IPS-15b (cell line): ENCODE measurements at regions not wholly inside any gene's neighbourhood (a gene's known extent, or its start where the extent isn't known, plus 50 kb on each side); places are given as distances from the start of the nearest gene placed in this dataset.
"Not testable (repeated sequence)": the region's sequence is repeated elsewhere in the genome, so short reads cannot be mapped to it uniquely, and the experiment has no call there.

ENCODE experiments used
- H3K27me3 ChIP-seq: one replicate; pipeline ENCODE4 v1.6.1; 2013; ENCODE audit warnings: low read length; ENCODE audit not compliant: control insufficient read depth, insufficient read depth
- H3K36me3 ChIP-seq: one replicate; pipeline ENCODE4 v1.6.1; 2013; ENCODE audit warnings: low read length; ENCODE audit not compliant: control insufficient read depth, insufficient read depth
- H3K4me1 ChIP-seq: one replicate; pipeline ENCODE4 v1.6.1; 2013; ENCODE audit warnings: mild to moderate bottlenecking, low read length; ENCODE audit not compliant: control insufficient read depth, insufficient read depth
- H3K4me3 ChIP-seq: one replicate; pipeline ENCODE4 v1.5.1; 2013; ENCODE audit warnings: low read depth, low read length
- H3K9ac ChIP-seq: one replicate; pipeline ENCODE4 v1.6.1; 2013; ENCODE audit warnings: low read depth, mild to moderate bottlenecking, low read length
- H3K9me3 ChIP-seq: one replicate; pipeline ENCODE4 v1.6.1; 2013; ENCODE audit warnings: mild to moderate bottlenecking, low read length; ENCODE audit not compliant: control insufficient read depth, insufficient read depth

DNA sequence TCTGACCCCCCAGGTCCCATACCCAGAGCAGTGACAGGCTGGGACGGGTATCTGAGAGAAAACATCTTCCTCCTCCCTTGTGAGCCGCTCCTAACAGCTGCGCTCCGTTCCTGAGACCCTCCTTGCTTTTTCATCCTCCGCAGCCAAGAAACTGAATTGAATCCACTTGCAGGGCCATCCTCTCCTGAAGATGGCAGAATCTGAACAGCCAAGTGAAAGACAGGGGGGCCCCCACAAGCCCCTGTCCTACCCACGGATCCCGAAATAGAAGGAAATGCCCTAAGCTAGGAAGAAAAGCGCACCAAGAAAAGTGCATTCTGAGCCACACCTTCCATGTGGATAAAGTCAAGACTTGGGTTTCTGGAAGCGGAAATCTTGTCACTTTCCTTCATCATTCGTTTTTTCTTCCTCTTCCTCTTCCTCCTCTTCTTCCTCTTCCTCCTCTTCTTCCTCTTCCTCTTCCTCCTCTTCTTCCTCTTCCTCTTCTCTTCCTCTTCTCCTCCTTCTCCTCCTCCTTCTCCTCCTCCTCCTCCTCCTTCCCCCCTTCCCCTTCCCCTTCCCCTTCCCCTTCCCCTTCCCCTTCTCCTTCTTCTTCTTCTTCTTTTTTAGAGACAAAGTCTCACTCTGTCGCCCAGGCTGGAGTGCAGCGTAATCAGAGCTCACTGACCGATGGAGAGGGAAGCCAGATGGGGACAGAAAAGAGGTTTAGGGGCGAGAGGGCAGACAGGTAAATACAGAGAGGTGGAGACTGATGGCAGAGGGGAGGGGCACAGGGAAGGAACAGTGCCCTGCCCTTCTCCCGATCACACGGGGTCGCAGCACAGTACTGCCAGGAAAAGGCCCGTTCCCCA is 86.0 kb upstream of the WWC2 start:
- H3K36me3 ChIP-seq: no peaks in the 10 kb centered on the region
- H3K4me3 ChIP-seq: peak overlapping the region; percentile 36
- no peaks in the 10 kb centered on the region for H3K9me3 ChIP-seq
- no peaks in the 10 kb centered on the region for H3K27me3 ChIP-seq
- H3K9ac ChIP-seq: no peak overlapping the region
- H3K4me1 ChIP-seq: no peaks in the 10 kb centered on the region

DNA sequence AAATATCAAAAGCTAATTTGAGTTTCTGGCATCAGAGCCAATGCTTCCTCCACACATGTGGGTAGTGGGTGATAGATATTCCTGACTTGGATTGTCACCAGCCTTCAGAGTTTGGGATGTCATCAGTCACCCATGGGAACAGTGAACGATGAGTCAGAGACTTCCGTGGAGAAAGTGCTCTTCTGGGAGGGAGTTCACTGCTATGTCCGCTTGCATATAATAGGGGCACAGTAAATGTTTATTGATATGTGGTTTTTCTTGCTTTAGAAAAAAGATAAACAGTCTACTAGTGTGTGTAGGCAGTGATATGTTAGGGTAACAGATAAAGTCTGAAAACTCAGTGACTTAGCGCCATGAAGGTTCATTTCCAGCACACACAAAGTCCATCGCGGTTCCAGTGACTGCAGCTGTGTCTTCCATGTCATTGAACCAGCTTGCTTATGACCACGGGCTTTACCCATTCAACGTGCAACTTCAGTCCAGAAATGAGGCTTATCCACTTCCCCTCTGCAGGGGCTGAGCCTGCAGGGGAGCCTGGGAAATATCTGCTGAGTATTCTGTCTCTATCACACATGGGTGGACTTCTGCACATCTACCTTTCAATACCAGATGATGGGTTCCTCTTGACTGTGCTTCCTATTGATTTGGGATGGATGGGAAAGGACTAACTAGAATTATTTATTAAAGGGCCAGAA is 87.7 kb upstream of the WWC2 start:
- no peaks in the 10 kb centered on the region for H3K27me3 ChIP-seq
- no peak overlapping the region for H3K9ac ChIP-seq

DNA sequence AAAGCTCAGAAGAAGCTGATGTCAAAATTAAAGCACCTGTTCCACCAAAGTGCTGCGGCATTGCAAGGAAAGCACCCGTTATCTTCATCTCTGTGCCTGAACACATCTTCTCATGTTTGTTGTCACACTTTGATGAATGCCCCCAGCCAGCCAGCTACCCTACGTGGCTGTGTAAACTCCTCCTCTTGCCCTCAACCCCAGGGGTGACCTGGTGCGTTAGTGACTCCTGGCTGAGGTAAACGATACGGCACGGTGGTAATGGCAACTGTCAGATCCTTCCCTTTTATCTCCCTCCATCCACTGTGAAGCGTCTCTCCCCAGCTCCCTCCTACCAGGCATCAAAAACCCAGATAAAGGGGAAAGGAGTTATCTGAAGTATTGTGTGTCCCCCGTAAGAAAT is 90.6 kb upstream of the WWC2 start:
- H3K9ac ChIP-seq: no peak overlapping the region
- H3K27me3 ChIP-seq: no peaks in the 10 kb centered on the region
- no peaks in the 10 kb centered on the region for H3K9me3 ChIP-seq
- no peak overlapping the region for H3K4me3 ChIP-seq
- H3K36me3 ChIP-seq: no peaks in the 10 kb centered on the region
- no peaks in the 10 kb centered on the region for H3K4me1 ChIP-seq

More for the DNA sequence above, 87.7 kb upstream of the WWC2 start:
- no peaks in the 10 kb centered on the region for H3K9me3 ChIP-seq
- H3K36me3 ChIP-seq: no peaks in the 10 kb centered on the region
- no peak overlapping the region for H3K4me3 ChIP-seq
- no peaks in the 10 kb centered on the region for H3K4me1 ChIP-seq

DNA sequence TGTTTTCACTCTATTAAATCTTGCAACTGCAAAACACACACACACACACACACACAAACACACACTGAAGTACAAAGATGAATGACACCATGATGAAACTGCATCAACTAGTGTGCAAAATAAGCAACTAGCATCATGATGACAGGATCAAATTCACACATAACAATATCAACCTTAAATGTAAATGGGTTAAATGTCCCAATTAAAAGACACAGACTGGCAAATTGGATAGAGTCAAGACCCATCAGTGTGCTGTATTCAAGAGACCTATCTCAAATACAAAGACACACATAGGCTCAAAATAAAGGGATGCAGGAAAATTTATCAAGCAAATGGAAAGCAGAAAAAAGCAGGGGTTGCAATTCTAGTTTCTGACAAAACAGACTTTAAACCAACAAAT is 87.2 kb upstream of the DCTD start:
- not testable (repeated sequence) for H3K27me3 ChIP-seq, H3K36me3 ChIP-seq

DNA sequence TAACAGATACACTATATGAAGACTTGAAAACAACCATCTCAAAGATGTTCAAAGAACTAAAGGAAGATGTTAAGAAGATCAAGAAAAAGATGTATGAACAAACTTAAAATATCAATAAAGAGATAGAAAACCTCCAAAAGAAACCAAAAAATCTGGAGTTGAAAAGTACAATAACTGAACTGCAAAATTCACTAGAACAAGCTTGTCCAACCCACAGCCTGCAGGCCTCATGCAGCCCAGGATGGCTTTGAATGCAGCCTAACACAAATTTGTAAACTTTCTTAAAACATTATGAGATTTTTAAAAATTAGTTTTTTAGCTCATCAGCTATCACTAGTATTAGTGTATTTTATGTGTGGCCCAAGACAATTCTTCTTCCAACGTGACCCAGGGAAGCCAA is 77.0 kb upstream of the DCTD start:
- Histone ChIP-seq H3K9ac (no peak overlapping the region), H3K9me3 (no peaks in the 10 kb centered on the region), H3K4me3 (no peak overlapping the region), H3K27me3 (no peaks in the 10 kb centered on the region), H3K36me3 (no peaks in the 10 kb centered on the region), H3K4me1 (no peaks in the 10 kb centered on the region)

More for the DNA sequence above, 87.2 kb upstream of the DCTD start:
- not testable (repeated sequence) for H3K9ac ChIP-seq, H3K4me1 ChIP-seq, H3K9me3 ChIP-seq, H3K4me3 ChIP-seq

DNA sequence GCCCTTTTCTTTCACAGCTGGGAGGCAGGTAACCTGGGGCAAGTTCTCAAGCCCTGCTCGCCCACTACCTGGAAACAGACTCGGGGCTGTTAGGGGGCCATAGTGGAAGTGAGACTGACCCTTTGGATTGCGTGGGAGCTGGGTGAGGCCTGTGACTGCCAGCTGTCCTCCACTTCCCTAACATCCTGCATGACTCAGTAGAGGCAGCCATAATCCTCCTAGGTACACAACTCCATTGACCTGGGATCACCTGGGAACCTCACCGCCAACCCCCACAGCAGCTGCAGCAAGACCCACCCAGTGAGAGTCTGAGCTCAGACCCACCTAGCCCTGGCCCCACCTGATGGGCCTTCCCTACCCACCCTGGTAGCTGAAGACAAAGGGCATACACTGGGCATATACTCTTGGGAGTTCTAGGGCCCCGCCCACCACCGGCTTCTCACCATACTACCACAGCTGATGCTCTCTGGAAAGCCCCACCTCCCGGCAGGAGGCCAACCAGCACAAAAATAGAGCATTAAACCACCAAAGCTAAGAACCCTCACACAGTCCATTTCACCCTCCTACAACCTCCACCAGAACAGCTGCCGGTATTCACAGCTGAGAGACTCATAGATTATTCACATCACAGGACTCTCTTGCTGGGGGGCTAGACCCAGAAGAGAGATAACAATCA is 61.1 kb upstream of the DCTD start:
- Histone ChIP-seq H3K9me3 (no peaks in the 10 kb centered on the region), H3K36me3 (peaks cover 4% of the 10 kb centered on the region), H3K4me3 (no peak overlapping the region), H3K9ac (no peak overlapping the region), H3K27me3 (peaks cover 2% of the 10 kb centered on the region), H3K4me1 (no peaks in the 10 kb centered on the region)

DNA sequence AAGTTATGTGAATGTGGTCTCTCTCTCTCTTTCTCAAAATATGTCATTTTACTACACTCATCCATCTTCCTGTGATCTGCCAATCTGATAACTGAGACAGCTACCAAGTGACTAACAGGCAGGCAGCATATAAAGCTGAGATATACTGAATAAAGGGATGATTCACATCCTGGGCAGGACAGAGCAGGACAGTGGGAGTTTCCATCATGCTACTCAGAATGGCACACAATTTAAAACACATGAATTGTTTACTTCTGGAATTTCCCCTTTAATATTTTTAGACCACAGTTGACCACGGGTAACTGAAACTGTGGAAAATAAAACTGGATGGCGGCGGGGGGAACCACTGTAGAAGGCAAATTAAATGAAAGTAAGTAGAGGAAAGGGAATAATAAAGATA is 58.6 kb upstream of the DCTD start:
- H3K4me3 ChIP-seq: no peak overlapping the region
- peaks cover 2% of the 10 kb centered on the region for H3K27me3 ChIP-seq
- H3K9me3 ChIP-seq: no peaks in the 10 kb centered on the region
- H3K4me1 ChIP-seq: no peaks in the 10 kb centered on the region
- peaks cover 4% of the 10 kb centered on the region for H3K36me3 ChIP-seq
- no peak overlapping the region for H3K9ac ChIP-seq

DNA sequence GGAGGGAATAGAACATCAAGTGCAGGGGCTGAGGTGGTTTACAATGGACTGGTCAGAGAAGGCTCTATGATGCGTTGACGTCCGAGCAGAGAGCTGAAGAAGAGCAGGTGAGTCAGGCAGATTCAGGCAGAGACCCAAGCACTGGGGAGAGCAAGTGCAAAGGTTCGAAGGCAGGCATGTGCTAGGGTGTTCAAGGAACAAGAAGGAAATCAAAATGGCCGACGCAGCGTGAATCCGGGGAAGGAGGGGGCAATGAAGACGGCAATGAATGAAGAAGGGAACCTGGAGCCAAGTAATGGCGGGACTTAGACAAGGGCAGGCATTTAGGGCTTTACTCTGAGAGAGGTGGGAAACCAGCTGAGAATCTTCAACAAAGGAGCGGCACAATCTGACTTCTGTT is 56.8 kb upstream of the DCTD start:
- Histone ChIP-seq H3K36me3 (peaks cover 4% of the 10 kb centered on the region), H3K4me1 (peaks cover 2% of the 10 kb centered on the region), H3K4me3 (no peak overlapping the region), H3K9me3 (no peaks in the 10 kb centered on the region), H3K9ac (no peak overlapping the region), H3K27me3 (peaks cover 2% of the 10 kb centered on the region)

DNA sequence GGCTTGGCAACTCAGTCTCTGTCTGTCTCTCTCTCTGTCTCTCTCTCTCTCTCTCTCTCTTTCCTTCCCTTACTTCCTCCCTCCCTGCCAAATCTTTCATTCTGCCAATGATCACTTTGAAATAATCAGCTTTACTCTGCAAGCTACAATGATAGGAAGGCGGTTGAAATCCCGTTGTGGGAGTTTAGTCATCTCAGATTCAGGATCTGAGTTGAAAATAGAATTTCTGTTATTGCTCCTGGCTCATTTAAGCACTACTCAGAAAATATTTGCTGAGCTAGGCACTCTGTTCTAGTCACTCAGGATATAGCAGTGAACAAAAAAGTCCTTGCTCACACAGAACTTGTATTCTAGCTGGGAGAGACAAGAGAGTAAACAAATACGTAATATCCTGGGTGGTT is 56.3 kb upstream of the DCTD start:
- H3K9me3 ChIP-seq: no peaks in the 10 kb centered on the region
- no peak overlapping the region for H3K9ac ChIP-seq
- H3K4me1 ChIP-seq: peaks cover 2% of the 10 kb centered on the region
- no peak overlapping the region for H3K4me3 ChIP-seq
- peaks cover 4% of the 10 kb centered on the region for H3K36me3 ChIP-seq
- H3K27me3 ChIP-seq: peaks cover 2% of the 10 kb centered on the region

DNA sequence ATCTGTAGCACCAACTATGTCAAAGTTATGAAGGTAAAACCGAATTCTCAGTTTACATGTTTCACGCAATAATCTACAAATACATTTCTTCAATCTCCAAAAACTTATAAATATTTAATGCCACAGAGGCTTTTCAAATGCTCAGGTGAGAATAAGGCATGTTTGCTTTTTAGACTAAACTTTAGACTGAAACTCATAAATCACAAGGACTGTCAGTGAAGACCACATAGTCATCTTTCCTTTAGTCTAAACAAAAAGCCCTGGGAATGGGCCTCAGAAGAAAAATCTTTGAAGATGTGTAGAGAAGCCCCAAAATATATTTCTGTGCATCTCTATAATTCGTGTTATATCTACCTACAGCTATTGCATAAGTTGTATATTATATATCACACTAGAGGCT is 54.5 kb upstream of the DCTD start:
- H3K36me3 ChIP-seq: no peaks in the 10 kb centered on the region
- no peaks in the 10 kb centered on the region for H3K9me3 ChIP-seq
- peaks cover 2% of the 10 kb centered on the region for H3K4me1 ChIP-seq
- no peak overlapping the region for H3K9ac ChIP-seq
- peaks cover 2% of the 10 kb centered on the region for H3K27me3 ChIP-seq
- H3K4me3 ChIP-seq: no peak overlapping the region

DNA sequence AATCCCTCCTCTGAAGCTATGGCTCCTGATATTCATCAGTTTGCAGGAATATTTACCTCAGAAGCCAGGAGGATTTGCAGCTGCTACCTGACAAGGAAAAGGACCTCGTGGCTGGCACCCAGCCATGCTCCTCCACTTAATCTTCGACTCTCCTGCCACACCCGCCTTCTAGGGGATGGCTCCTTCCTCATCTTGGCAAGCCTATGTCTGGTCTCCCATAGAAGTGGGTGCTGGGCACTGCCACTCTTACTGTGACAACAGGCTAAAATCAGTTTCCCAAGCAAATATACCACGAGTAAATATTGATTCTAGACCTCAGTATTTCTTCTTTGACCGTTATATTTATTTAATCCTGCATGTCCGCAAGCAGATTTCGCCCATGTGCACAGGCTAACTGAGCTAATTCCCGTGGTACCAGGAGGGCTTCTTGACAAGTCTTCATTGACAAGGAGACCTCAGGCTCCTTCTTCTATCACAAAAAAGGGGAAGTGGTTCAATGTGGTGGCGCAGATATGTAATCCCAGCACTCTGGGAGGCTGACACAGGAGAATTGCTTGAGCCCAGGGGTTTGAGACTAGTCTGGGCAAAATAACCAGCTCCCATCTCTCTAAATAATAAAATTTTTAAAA is 52.6 kb upstream of the DCTD start:
- Histone ChIP-seq H3K9ac (no peak overlapping the region), H3K9me3 (no peaks in the 10 kb centered on the region), H3K36me3 (no peaks in the 10 kb centered on the region), H3K4me1 (peaks cover 2% of the 10 kb centered on the region), H3K4me3 (no peak overlapping the region), H3K27me3 (peaks cover 2% of the 10 kb centered on the region)
